HG03159 (cell line): ENCODE measurements at regions not wholly inside any gene's neighbourhood (a gene's known extent, or its start where the extent isn't known, plus 50 kb on each side); places are given as distances from the start of the nearest gene placed in this dataset.

Source experiments
- ATAC-seq: cut with Tn5 transposase; IDR thresholded peaks from one replicate; pipeline ENCODE4 v1.9.1; 2021; ENCODE audit warnings: mild to moderate bottlenecking, moderate library complexity; ENCODE audit not compliant: unreplicated experiment

- no peak for ATAC-seq
Observed at GRCh38 chr6:167643223-167643622, 183.5 kb upstream of the AFDN start.

GRCh38 chr6:167643716-167644115, 183.0 kb upstream of the AFDN start:
- no peak for ATAC-seq

- no peak for ATAC-seq
Observed at GRCh38 chr6:167644412-167645132, 182.1 kb upstream of the AFDN start.

GRCh38 chr6:167645368-167645767, 181.3 kb upstream of the AFDN start:
- no peak for ATAC-seq

- ATAC-seq: no peak
Observed at GRCh38 chr6:167647306-167647705, 179.4 kb upstream of the AFDN start.

GRCh38 chr6:167647737-167648470, 178.8 kb upstream of the AFDN start:
- no peak for ATAC-seq

GRCh38 chr6:167648501-167649278, 178.0 kb upstream of the AFDN start:
- ATAC-seq: no peak

- no peak for ATAC-seq
Observed at GRCh38 chr6:167649476-167649875, 177.2 kb upstream of the AFDN start.

- no peak for ATAC-seq
Observed at GRCh38 chr6:167650730-167651317, 175.9 kb upstream of the AFDN start.

GRCh38 chr6:167651318-167652041, 175.2 kb upstream of the AFDN start:
- no peak for ATAC-seq

GRCh38 chr6:167652042-167652700, 174.5 kb upstream of the AFDN start:
- ATAC-seq: no peak

- no peak for ATAC-seq
Observed at GRCh38 chr6:167652701-167653095, 174.0 kb upstream of the AFDN start.

- ATAC-seq: no peak
Observed at GRCh38 chr6:167653561-167653960, 173.2 kb upstream of the AFDN start.

GRCh38 chr6:167654389-167654788, 172.3 kb upstream of the AFDN start:
- no peak for ATAC-seq

- no peak for ATAC-seq
Observed at GRCh38 chr6:167655174-167655821, 171.4 kb upstream of the AFDN start.

GRCh38 chr6:167658106-167658505, 168.6 kb upstream of the AFDN start:
- no peak for ATAC-seq

GRCh38 chr6:167659046-167659445, 167.7 kb upstream of the AFDN start:
- no peak for ATAC-seq

GRCh38 chr6:167660424-167660823, 166.3 kb upstream of the AFDN start:
- ATAC-seq: no peak

- no peak for ATAC-seq
Observed at GRCh38 chr6:167660944-167661551, 165.7 kb upstream of the AFDN start.
